RWPE1 (cell line): ENCODE measurements at regions not wholly inside any gene's neighbourhood (a gene's known extent, or its start where the extent isn't known, plus 50 kb on each side); places are given as distances from the start of the nearest gene placed in this dataset.

Source experiments
- CTCF ChIA-PET: fragments of 350-600 bp; sonication (Branson Sonifier 250); formaldehyde crosslinking; extraction: SDS; loops from one replicate; lab custom pipeline; 2021; lab: Yijun Ruan, JAX
- POLR2A ChIA-PET: fragments of 400-600 bp; formaldehyde crosslinking; extraction: SDS; loops from one replicate; lab custom pipeline; 2020; ENCODE audit warnings: antibody characterized with exemption; ENCODE audit not compliant: low non-redundant PET; lab: Yijun Ruan, JAX
- DNase-seq: peaks from one replicate; pipeline ENCODE4 v3.0.0; 2012; ENCODE audit warnings: low spot score
- H3K27ac ChIP-seq: fragments of 450-650 bp; 2 replicates; pipeline ENCODE4 v1.5.1; 2017
- CTCF ChIP-seq: fragments of 450-650 bp; conservative IDR thresholded peaks from 2 replicates; pipeline ENCODE4 v1.5.1; 2017; ENCODE audit warnings: low read depth, mild to moderate bottlenecking

- H3K27ac ChIP-seq, result no peak overlapping the region
- ChIA-PET POLR2A (no interaction called here), CTCF (no interaction called here)
- no peak for DNase-seq
- TF ChIP-seq CTCF, result no peak
Measured at GRCh38 chr15:67000896-67001295, 64.5 kb upstream of the SMAD3 start.

GRCh38 chr15:67002368-67002767 is 63.0 kb upstream of the SMAD3 start:
- POLR2A ChIA-PET, result no interaction called here
- CTCF ChIA-PET, result no interaction called here
- TF ChIP-seq CTCF, result no peak
- no peak overlapping the region for H3K27ac ChIP-seq
- no peak for DNase-seq

- ChIA-PET POLR2A (interaction anchor here (0.7 kb wide), 1 partner anchor 161 kb away, joined by 4 read pairs; no protein-coding TSS in a partner anchor), CTCF (interaction anchor here (0.6 kb wide), 2 partner anchors 23 to 1304 kb away, joined by 3 to 5 read pairs; no protein-coding TSS in a partner anchor)
- no peak overlapping the region for H3K27ac ChIP-seq
- TF ChIP-seq CTCF, result no peak
- DNase-seq, result peak; percentile 60
Measured at GRCh38 chr15:67003586-67003985, 61.8 kb upstream of the SMAD3 start.

- ChIA-PET CTCF (interaction anchor here (0.6 to 0.9 kb wide), 3 partner anchors 22 to 1303 kb away, joined by 3 to 5 read pairs (median 3); no protein-coding TSS in a partner anchor), POLR2A (interaction anchor here (0.7 kb wide), 1 partner anchor 161 kb away, joined by 4 read pairs; no protein-coding TSS in a partner anchor)
- no peak for DNase-seq
- no peak overlapping the region for H3K27ac ChIP-seq
- no peak for TF ChIP-seq CTCF
Measured at GRCh38 chr15:67004142-67004541, 61.3 kb upstream of the SMAD3 start.

GRCh38 chr15:67005294-67005996 is 60.0 kb upstream of the SMAD3 start:
- DNase-seq, result no peak
- H3K27ac ChIP-seq, result no peak overlapping the region
- ChIA-PET POLR2A (interaction anchor here (0.7 kb wide), 1 partner anchor 33 kb away, joined by 3 read pairs; no protein-coding TSS in a partner anchor), CTCF (no interaction called here)
- TF ChIP-seq CTCF, result no peak

- CTCF ChIA-PET, result no interaction called here
- no peak for DNase-seq
- no peak overlapping the region for H3K27ac ChIP-seq
- TF ChIP-seq CTCF, result no peak
- POLR2A ChIA-PET, result no interaction called here
Measured at GRCh38 chr15:67006083-67007065, 59.0 kb upstream of the SMAD3 start.
